HG03060 (cell line): ENCODE measurements at regions not wholly inside any gene's neighbourhood (a gene's known extent, or its start where the extent isn't known, plus 50 kb on each side); places are given as distances from the start of the nearest gene placed in this dataset.
"Not testable (repeated sequence)": the region's sequence is repeated elsewhere in the genome, so short reads cannot be mapped to it uniquely, and the experiment has no call there.

ENCODE experiments used
- ATAC-seq: cut with Tn5 transposase; IDR thresholded peaks from one replicate; pipeline ENCODE4 v1.9.1; 2021; ENCODE audit warnings: low read depth, moderate number of reproducible peaks; ENCODE audit not compliant: unreplicated experiment

DNA sequence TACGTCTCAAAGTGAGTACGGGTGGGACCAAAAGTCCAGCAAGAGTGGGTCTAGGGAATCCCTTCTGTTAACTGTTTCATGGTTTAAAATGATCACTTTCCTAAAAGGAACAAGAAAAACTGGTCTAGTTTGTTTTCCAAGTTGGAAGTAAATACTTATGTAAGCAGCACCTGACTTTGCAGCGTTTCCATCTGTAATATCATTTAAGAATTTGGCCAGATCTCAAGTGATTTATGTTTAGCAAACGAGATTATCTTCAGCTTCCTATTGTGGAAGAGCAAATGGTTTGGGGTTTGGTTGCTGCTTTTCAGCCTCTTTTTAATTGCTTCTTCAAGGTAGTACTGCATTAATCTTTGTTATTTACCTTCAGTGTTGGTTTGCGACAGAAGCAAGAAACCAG lies 50.4 kb downstream of the FHIP1A start:
- no peak for ATAC-seq

DNA sequence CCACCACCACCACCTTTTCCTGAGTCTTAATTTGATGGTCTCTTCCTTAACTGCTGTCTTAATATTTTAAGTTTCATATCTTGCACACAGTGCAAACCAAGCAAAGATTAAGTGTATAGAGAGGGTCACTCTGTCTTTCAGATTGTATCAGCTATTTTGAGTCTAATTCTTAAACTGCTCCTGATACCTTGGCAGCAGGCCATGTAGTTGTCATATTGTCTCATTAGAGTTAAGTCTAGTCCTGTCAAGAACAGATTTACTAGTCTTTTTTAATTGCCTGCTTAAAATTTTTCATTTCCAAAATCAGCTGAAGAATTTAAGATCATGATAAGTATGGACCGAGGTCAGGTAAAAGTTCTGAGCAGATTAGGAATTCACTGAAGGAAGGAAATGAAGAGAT lies 51.5 kb downstream of the FHIP1A start:
- ATAC-seq: no peak

DNA sequence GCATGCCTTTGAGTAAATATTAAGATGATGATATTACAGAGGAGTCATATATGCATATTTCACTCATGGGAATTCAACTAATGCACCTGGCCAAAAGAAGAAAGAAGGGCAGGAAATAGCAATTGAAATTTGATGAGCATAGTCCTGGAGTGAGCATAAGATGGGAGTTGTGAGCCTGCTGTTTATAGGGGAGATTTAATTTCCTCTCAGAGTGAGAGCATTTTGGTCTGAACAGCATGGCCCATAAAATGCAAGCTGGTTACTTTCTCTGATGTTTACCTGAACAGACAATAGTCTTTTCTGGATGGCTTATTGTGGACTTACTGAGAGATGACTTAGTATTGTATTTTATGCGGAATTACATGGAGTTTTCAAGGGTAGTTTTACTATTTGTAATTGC lies 53.6 kb downstream of the FHIP1A start:
- no peak for ATAC-seq

DNA sequence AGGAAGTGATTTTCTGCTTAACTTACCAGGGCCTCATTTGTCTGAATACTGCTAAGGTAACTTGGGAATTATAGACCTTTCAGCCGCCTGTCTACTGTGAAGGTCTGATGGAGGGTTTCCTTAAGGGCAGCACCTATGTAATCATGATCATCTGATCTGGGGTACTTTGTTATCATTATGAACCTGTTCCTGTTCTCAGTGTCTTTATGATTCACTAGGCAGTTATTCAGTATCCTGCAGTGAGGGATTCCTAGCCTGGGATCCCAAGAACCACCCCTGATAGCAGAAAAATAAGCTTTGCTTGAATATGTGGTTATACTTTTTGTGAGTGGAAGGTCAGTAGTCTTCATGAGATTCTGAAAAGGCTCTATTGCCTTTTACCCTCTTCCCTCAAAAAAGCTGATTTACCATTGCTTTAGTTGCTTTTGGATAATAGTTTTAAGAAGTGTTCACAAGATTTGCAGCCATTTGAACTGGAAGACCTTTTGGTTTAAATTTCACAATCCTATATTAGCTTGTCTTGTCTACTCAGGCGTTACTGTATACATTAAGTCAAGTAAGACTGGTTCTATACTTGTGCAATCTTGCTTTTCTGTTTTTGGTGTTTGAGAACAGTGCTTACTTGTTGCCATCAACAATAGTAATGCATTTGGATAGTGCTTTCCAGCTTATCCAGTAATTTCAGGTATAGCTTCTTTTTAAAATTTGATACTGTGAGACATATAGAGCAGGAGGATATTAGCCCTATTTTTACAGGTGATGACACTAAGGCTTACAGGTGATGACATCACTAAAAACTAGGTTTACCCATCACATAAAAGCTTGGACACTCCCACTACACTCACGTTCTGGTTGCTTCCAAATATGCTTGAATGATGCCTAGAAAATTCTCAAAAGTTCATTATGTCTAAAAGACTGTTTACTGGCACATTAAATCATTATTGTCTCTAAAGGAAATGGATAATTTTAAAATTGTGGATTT lies 60.0 kb downstream of the FHIP1A start:
- ATAC-seq: no peak

DNA sequence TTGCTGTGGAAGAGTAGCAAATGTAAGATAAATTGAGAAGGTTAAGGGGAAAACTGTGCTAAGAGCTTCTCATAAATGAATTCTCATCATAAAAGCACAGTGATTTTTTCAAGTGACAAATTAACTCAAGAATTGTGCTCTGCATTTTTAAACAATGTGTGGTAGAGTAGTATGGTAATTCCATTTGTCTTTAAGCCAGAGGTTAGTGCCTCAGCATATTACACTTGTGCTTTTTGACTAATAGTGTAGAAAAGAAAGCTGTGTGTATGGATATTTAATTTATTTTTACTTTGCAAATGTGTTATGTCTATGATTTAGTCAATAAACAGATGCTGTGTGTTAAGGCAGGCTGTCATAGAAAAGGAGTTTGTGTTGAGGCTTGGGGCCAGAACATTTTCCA lies 61.0 kb downstream of the FHIP1A start:
- ATAC-seq: no peak

DNA sequence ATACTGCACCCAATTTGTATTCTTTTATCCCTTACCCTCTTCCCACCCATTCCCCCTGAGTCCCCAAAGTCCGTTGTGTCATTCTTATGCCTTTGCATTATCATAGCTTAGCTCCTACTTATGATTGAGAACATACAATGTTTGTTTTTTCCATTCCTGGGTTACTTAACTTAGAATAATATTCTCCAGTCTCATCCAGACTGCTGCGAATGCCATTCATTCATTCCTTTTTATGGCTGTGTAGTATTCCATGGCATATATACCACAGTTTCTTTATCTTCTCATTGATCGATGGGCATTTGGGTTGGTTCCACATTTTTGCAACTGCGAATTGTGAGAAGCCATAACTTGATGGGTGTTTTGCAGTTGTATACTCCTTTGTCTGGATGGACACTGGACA lies 62.8 kb downstream of the FHIP1A start:
- no peak for ATAC-seq

DNA sequence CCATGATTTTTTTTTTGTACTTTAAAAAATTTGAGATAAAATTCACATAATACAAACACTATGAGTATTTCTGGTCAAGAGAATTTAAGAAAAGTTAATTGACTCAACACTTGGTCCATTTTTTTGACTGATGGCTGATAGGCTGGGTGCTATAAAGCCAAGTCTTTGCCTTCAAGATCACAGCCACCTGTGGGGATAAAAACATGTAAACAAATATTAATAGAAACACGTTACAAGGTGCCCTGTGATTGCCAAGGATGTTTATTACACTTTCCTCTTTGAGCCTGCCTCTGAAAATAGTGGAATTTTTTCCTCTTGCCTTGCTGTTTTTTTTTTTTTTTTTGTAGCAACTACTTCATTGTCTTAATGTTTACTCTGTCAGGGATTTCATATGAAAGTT lies 63.3 kb downstream of the FHIP1A start:
- no peak for ATAC-seq

DNA sequence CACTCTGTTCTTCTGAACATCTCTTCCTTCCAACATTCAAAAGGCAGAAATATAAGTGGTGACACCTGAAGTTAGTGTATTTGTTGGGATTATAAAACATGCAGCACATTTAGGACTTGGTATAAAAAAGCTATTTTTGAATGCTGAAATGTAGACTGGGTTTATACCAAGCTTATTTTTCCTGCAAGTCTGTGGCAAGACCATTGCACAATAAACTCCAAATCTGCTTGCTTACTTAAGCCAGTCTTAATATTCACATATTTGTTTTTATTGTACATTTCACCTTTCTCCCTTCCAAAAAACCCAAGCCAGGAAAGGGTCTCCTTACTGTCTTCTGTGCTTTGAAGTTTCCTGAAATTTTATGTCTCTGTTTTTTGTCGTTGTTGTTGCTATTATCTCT lies 63.7 kb downstream of the FHIP1A start:
- ATAC-seq: no peak

DNA sequence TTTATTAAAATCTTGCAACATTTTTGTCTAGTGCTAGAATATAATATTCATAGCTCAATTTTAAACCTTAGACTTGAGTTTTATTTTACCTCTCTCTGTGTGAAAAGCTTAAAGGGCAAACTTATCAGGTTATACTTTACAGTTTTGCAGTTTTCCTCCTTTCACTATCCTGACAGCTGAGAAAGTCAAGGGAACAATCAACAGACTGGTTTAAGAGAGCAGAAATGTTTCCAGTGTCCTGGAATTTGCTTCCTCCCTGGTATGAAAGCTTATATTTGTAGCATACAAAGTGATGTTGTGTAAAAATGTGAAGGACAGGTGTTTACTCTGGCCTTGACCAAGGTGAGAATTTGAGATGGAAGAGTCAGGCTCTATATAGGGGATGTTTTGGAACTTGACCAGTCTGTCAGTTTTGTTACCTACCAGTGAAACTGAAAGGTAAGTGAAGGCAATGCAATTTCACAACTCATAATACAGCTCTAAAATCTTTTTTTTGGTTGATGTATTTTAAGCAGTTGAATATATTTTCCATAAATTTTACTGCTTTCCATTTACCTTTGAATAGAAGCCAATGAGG lies 64.6 kb downstream of the FHIP1A start:
- ATAC-seq: no peak

DNA sequence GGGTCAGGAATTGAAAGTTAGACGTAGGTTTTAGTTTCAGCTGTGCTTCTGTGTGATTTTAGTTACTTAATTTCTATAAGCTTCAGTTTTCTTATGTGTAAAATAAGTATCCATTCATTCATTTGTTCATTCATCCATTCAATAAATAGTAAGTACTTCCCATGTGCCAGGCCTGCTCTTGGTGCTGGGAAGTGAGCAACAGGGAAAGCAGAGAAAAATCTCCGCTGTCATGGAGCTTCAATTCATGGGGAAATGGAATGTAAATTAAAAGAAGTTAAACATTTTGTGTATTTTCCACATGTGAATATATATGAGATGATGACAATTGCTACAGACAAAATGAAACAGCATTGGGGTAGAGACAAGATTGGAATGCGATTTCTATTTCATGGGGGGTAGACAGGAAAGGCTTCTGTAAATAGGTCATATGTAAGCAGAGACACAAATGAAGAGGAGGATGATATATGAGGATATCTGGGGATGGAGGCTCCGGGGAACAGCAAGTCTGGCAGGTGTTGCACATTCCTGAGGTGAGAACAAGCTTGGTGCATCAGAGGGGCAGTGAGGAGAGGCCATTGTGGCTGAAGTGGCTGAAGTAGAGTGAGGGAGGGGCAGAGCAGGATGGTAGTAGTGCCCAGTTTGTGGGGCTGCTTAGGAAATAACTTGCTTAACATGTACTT lies 66.2 kb downstream of the FHIP1A start:
- ATAC-seq: no peak

DNA sequence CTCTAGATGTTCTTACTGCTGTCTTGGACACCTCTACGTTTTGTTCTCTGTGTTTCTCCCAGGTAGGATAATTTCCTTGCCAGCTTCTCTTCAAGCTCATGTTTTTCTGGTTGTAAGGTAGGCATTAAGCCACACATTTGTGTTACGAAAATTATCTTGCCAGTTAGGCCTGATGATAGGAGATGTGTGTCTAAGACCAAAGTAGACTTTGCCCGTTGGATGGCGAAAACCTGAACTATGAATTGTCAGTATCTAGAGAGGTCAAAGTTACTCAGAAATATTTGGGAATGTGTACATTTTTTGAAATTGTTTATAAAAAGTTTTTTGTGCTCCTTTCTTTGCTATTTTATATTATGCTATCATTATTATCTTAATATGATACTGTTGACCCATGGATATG lies 72.8 kb downstream of the FHIP1A start:
- no peak for ATAC-seq

DNA sequence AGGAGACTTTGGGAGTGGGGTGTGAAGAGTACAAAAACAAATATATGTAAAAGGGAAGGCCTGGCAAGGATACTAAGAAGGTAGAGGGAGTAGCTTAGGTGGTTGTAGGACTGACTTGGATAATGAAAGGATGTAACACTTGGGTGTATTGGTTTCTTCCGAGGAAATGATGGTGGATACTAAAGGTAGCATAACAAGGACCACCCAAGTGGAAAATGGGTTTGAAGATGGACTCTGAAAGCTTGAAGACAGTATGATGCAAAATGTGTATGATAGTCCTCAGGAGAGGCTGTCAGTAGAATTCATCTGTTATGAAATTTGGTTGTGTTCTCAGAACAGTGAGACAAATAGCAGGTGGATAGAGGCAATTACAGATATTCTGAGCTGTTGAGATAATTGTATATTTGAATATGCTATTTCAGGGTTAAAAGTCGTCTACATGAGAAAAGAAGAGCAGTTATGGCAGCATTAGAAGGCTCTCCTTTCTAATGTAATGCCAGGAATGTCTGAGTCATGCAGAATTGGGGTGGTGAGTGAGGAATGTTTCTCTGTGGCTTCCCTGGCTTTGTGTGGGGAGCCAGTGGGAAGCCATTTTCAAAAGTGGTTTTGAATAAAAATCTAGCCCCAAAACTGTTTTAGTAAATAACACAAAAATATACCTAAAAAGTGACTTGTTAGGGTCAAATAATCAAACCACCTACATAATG lies 75.6 kb downstream of the FHIP1A start:
- no peak for ATAC-seq

DNA sequence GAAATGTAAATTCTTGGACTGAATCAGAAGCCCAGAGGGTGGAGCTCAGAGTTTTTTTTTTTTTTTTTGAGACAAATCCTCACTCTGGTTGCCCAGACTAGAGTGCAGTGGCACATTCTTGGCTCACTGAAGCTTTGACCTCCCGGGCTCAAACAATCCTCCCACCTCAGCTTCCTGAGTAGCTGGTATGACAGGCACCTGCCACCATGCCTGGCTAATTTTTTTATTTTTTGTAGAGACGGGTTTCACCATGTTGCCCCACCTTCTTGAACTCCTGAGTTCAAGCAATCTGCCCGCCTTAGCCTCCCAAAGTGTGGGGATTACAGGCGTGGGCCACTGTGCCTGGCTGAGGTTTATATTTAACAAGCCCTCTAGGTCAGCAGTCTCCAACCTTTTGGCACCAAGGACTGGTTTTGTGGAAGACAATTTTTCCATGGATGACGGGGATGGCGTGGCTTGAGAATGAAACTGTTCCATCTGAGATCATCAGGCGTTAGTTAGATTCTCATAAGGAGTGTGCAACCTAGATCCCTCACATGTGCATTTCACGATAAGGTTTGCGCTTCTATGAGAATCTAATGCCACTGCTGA lies 76.7 kb downstream of the FHIP1A start:
- ATAC-seq: no peak

DNA sequence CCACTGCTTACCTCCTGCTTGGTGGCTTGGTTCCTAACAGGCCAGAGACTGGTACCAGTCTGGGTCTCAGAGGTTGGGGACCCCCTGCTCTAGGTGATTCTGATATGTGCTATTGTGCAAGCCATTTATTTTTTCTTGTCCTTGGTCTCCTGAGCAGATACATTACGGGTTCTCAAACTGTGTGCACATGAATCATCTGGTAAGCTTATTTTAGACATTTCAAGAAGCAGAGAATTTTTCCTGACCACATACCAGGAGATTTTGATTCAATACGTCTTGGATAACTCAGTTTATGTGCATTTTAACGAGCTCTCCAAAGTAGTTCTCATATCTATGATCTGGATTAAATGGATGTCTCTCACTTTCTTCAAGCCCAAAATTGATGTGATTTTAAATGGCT lies 77.2 kb downstream of the FHIP1A start:
- ATAC-seq: no peak

DNA sequence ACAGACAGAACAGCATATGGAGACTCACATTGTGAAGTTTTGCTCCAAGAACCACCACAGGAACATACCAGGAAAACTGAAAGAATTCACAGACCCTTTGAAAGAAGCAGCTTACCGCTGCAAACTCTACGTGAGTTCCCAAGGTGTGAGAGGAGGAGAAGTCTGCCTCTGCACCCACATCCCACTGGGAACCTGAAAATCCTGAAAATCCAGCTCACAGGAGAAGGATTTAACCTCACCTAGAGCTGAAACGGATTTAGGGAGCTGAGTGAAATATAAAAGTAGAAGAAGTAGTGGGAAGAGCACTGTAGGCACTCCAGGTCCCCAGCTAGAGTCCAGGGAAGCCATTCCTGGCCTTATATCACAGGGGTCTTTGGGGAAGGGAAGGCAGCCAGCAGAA lies 80.0 kb downstream of the FHIP1A start:
- ATAC-seq: no peak

DNA sequence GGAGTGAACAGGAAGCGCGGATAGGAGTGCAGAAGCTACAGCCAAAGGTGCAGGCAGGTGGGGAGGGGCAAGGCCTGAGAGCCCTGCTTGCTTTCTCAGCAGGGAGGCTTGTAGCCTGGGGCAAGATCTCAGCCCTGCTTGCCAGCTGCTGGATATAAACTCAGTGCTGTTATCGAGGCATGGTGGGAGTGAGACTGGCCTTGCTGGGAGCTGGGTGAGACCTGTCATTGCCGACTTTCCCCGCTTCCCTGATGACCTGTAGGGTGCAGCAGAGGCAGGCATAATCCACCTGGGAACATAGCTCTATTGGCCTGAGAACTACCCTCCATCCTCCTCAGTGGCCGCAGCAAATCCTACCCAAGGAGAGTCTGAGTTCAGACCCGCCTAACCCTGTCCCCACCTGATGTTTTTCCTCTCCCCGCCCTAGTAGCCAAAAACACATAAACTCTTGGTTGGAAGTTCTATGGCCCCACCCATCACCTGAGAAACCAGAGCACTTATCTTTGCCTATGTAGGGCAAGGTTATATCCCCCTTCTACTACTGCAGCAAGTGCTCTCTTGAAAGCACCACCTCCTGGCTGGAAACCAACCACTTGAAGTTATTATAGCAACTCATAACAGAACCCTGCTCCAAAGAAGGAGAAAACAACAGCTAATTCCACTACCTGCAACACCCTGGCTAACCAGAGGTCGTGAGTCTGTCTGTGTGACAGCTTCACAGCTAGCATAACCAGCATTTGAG lies 80.7 kb downstream of the FHIP1A start:
- no peak for ATAC-seq

DNA sequence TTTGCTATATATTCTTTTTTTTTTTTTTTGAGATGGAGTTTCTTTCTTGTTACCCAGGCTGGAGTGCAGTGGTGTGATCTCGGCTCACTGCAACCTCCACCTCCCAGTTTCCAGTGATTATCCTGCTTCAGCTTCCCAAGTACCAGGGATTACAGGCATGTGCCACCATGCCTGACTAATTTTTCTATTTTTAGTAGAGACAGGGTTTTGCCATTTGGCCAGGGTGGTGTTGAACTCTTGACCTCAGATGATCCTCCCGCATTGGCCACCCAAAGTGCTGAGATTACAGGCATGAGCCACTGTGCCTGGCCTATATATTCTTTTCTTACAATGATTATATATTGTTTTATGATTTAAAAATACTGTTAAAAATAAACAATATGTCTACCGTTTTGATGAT lies 86.6 kb downstream of the FHIP1A start:
- ATAC-seq: not testable (repeated sequence)

DNA sequence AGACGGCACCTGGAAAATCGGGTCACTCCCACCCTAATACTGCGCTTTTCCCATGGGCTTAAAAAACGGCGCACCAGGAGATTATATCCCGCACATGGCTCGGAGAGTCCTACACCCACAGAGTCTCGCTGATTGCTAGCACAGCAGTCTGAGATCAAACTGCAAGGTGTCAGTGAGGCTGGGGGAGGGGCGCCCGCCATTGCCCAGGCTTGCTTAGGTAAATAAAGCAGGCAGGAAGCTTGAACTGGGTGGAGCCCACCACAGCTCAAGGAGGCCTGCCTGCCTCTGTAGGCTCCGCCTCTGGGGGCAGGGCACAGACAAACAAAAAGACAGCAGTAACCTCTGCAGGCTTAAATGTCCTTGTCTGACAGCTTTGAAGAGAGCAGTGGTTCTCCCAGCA lies 102.6 kb downstream of the FHIP1A start:
- not testable (repeated sequence) for ATAC-seq

DNA sequence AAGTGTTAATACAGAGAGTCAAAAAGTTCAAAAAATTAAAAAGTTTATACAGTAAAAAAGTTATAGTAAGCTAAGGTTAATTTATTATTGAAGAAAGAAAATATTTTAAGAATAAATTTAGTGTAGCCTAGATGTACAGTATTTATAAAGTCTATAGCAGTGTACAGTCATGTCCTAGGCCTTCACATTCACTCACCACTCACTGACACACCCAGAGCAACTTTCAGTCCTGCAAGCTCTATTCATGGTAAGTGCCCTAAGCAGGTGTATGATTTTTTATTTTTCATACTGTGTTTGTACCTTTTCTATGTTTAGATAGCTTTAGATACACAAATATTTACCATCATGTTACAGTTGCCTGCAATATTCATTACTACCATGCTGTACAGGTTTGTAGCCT lies 108.9 kb downstream of the FHIP1A start:
- ATAC-seq: no peak

DNA sequence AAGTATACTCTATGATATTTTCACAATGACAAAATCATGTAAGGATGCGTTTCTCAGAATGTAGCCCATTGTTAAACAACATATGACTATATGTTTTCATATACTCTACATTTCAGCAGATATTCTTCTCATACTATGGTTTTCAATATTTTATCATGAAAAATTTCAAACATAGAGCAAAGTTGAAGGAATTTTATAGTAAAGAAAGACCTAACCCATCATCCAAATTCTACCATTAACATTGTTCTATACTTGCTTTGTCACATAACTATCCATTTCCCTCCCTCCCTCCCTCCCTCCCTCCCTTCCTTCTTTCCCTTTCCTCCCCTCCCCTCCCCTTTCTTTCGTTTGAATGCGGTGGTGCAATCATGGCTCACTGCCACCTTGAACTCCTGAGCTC lies 109.4 kb downstream of the FHIP1A start:
- ATAC-seq: no peak
